Astrocyte (in vitro differentiated cells and primary cell): ENCODE measurements at regions not wholly inside any gene's neighbourhood (a gene's known extent, or its start where the extent isn't known, plus 50 kb on each side); places are given as distances from the start of the nearest gene placed in this dataset.

Experiments used
- CTCF ChIP-seq: IDR thresholded peaks from 2 replicates; pipeline ENCODE4 v1.5.1; 2011; ENCODE audit warnings: low read depth, mild to moderate bottlenecking, inconsistent platforms, low read length, moderate library complexity; ENCODE audit not compliant: insufficient read depth
- EZH2 ChIP-seq: IDR thresholded peaks from 2 replicates; pipeline ENCODE4 v1.6.1; 2012; ENCODE audit warnings: mild to moderate bottlenecking, low read length, inconsistent platforms; ENCODE audit not compliant: insufficient read depth

GRCh38 chr3:102619361-102619760 is 184.5 kb downstream of the ZPLD1 start:
- TF ChIP-seq CTCF (no peak), EZH2 (no peak)
